ENCODE measurements at regions not wholly inside any gene's neighbourhood (a gene's known extent, or its start where the extent isn't known, plus 50 kb on each side); places are given as distances from the start of the nearest gene placed in this dataset.

DNA sequence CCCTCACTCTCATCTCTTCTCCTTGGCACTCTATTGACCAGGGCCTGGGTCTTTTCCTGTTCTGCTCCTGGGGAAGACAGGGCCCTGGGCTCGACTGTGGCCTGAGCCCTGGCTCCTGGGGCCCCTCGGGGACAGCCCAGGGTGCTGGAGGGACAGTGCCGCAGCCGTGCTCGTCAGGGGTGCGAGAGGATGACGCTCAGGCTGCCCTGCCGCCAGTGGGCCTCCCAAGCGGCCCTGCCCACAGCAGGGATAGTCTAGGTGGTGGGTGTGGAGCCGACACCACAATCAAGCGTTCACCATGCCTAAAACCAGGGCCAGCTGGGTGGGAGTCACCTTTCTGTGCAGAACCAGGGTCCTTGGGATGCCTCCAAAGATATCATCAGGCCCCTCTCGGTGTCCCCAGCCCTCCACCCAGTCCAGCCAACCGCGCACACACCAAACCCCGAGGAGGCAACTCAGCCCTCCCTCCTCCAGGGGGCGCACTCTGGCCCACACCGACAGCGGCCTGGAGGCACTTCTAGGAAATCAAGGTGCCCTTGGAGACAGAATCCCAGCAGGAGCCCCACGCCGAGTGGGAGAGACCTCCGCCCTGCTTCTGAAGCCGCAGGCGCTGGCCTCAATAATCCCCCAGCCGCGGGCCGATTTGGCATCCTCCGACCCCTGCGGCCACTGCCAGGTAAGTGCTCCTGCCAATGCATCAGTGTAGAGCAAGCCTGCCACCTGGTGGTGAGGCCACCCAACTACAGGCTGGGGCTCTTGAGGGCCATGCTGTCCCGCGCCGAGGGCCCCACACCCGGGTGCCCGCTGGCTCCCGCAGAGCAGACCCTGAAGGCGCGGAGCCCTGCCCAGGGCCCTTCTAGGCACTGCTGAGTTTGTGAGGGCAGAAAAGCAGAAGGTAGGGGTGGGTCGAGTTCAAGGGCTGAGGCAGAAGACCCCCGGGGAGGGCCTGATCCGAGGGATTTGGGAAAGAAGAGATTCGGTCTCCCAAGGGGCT is 496.4 kb downstream of the BUD13 start:
- peak; percentile 99 for TF ChIP-seq CTCF (IDR thresholded peaks at IDR 0.05)
- TF ChIP-seq ZFX (IDR thresholded peaks at IDR 0.05; ENCODE audit: borderline replicate concordance), result no peak
- no peak overlapping the region for H3K27ac ChIP-seq

GRCh38 chr11:116275635-116276034 is 497.2 kb downstream of the BUD13 start:
- no peak overlapping the region for H3K27ac ChIP-seq
- TF ChIP-seq CTCF (IDR thresholded peaks at IDR 0.05), result no peak
- TF ChIP-seq ZFX (IDR thresholded peaks at IDR 0.05; ENCODE audit: borderline replicate concordance), result no peak

DNA sequence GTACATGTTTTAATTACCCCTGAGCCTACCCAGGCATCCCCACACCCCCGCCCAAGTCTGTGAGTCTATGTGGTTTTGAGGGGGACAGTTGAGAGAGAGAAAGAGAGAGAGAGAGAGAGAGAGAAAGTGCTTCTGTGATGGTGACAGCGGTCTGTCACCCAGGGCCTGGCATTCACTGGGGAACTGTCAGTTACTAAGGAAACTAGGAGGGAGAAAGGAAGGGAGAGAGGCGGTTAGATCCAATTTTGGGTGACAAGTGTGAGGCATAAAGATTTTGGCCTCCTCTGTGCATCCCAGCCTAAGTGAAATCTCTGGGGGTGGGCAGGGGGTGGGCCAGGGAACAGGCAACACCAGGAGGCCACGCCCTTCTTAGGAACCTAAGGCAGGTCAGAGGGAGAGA is 498.3 kb downstream of the BUD13 start:
- TF ChIP-seq ZFX (IDR thresholded peaks at IDR 0.05; ENCODE audit: borderline replicate concordance), result no peak
- TF ChIP-seq CTCF (IDR thresholded peaks at IDR 0.05), result no peak
- no peak overlapping the region for H3K27ac ChIP-seq

DNA sequence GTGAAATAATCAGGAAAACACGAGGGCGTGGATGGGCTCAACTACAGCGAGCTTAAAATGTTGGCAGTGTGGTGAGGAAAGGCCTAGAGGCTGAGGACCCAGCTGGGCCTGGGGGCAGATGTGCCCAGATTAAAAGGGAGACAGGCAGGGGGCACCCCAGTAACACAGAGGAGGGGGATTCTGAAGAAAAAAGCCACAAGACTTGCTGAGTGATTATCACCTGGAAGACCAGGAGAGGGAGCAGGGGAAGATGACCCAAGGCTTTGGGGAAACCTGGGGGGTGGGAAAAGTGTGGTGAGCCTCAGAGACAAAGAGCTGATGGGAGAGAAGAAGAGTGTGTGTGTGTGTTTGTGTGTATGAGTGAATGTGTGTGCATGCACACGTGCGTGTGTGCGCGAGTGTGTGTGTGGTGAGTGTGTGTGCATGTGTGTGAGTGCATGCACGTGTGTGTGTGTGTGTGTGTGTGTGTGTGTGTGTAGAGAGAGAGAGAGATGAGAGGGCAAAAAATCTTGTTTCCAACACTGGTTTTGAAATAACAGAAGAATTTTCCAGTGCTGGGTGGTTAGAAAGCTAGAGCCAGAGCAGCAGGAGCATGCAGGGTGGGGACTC is 500.5 kb downstream of the BUD13 start:
- H3K27ac ChIP-seq, result no peak overlapping the region
- TF ChIP-seq CTCF (IDR thresholded peaks at IDR 0.05), result no peak
- no peak for TF ChIP-seq ZFX (IDR thresholded peaks at IDR 0.05; ENCODE audit: borderline replicate concordance)

DNA sequence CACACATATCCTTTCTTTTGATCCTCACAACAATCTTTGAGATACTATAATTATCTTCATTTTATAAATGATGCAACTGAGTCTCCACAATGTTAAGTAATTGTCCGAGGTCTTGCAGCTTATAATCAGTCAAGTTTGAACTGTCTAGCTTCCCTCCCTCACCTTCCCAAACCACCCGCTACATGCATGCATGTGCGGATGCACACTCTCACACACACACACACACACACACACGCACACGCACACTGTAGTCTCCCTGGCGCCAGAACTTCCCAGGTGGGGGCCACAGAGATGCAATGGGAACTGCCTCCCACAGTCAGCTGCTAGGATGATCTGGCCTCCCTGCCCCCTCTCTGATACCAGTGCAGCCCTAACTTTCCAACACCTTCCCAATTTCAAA is 501.3 kb downstream of the BUD13 start:
- no peak for TF ChIP-seq ZFX (IDR thresholded peaks at IDR 0.05; ENCODE audit: borderline replicate concordance)
- no peak for TF ChIP-seq CTCF (IDR thresholded peaks at IDR 0.05)
- no peak overlapping the region for H3K27ac ChIP-seq

GRCh38 chr11:116267146-116267545 is 505.6 kb downstream of the BUD13 start:
- H3K27ac ChIP-seq, result no peak overlapping the region
- TF ChIP-seq CTCF (IDR thresholded peaks at IDR 0.05) (no peak), ZFX (IDR thresholded peaks at IDR 0.05; ENCODE audit: borderline replicate concordance) (no peak)

- H3K27ac ChIP-seq, result no peak overlapping the region
- TF ChIP-seq ZFX (IDR thresholded peaks at IDR 0.05; ENCODE audit: borderline replicate concordance) (no peak), CTCF (IDR thresholded peaks at IDR 0.05) (no peak)
Measured at GRCh38 chr11:116263770-116264169, 509.0 kb downstream of the BUD13 start.

Measured in 22Rv1 (cell line).